Epithelial cell of proximal tubule (primary cell): ENCODE measurements at regions not wholly inside any gene's neighbourhood (a gene's known extent, or its start where the extent isn't known, plus 50 kb on each side); places are given as distances from the start of the nearest gene placed in this dataset.

ENCODE experiments used
- DNase-seq: peaks from one replicate; pipeline ENCODE4 v3.0.0-alpha.2; 2011; ENCODE audit warnings: low read depth
- H3K4me3 ChIP-seq: 2 replicates; pipeline ENCODE4 v1.5.1; 2011; ENCODE audit warnings: low read depth, mild to moderate bottlenecking, low read length
- TF ChIP-seq, protein P1 (sequence below): conservative IDR thresholded peaks from 2 replicates; pipeline ENCODE4 v1.5.1; 2012; ENCODE audit warnings: low read depth, mild to moderate bottlenecking, low read length

DNA sequence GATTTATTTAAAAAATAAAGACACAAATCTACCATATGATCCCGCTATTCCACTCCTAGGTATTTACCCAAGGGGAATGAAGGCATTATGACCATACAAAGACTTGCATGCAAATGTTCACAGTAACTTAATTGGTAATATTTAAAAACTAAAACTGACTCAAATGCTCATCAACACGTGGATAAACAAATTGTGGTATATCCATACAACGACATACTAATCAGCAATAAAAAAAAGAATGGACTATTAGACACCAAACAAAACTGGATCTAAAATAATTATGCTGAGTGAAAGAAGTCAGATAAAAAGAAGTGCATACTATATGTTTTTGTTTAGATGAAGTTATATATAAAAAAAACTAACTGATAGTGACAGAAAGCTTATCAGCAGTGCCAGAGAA, 428.3 kb downstream of the ZEB2 start:
- H3K4me3 ChIP-seq: no peak overlapping the region
- TF ChIP-seq, protein P1, sequence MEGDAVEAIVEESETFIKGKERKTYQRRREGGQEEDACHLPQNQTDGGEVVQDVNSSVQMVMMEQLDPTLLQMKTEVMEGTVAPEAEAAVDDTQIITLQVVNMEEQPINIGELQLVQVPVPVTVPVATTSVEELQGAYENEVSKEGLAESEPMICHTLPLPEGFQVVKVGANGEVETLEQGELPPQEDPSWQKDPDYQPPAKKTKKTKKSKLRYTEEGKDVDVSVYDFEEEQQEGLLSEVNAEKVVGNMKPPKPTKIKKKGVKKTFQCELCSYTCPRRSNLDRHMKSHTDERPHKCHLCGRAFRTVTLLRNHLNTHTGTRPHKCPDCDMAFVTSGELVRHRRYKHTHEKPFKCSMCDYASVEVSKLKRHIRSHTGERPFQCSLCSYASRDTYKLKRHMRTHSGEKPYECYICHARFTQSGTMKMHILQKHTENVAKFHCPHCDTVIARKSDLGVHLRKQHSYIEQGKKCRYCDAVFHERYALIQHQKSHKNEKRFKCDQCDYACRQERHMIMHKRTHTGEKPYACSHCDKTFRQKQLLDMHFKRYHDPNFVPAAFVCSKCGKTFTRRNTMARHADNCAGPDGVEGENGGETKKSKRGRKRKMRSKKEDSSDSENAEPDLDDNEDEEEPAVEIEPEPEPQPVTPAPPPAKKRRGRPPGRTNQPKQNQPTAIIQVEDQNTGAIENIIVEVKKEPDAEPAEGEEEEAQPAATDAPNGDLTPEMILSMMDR: no peak
- DNase-seq: no peak

DNA sequence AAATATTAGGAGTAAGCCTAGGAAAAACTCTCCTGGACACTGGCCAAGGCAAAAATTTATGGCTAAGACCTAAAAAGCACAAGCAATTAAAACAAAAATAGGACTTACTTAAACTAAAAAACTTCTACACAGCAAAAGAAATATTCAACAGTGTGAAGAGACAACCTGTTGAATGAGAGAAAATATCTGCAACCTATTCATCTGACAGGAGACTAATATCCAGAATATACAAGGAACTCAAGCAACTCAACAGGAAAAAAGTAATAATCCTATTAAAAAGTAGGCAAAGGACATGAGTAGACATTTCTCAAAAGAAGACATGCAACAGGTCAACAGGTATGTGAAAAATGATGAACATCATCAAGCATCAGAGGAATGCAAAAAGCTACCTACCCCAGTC, 431.1 kb downstream of the ZEB2 start:
- TF ChIP-seq, protein P1: no peak
- no peak overlapping the region for H3K4me3 ChIP-seq
- DNase-seq: no peak

DNA sequence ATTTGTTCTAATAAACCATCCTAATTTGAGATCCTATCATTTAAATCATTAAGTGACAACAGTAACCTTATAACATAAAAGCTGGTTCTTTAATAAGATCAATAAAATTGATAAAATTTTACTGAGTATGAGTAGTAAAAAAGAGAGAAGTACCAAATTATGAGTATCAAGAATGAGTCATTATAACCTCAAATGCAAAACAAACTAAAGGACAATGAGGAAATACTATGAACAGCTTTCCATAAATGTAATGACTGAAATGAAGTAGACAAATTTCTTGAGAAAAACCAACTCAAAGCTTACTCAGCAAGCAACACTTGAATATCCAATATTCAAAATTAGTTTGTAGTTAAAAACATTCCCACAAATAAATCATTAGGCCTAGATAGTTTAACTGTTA, 433.0 kb downstream of the ZEB2 start:
- no peak for DNase-seq
- TF ChIP-seq, protein P1: no peak
- H3K4me3 ChIP-seq: no peak overlapping the region

DNA sequence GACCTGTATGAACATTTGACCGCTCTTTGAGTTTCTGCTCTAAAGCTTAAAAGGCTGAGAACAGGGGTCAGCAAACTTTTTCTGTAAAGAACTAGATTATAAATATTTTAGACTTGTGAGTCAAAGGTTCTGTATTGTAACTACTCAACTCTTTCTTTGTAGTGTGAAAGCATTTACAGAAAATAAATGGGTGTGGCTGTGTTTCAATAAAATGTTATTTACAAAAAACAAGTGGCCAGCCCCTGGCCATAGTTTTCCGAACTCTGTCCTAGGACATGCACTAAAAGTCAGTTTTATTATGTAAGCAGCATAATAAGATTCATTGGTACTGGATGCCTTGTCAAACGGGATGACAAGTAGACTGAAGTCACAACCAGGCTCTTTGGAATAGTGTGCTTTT, 434.9 kb downstream of the ZEB2 start:
- no peak overlapping the region for H3K4me3 ChIP-seq
- TF ChIP-seq, protein P1: no peak
- DNase-seq: no peak

DNA sequence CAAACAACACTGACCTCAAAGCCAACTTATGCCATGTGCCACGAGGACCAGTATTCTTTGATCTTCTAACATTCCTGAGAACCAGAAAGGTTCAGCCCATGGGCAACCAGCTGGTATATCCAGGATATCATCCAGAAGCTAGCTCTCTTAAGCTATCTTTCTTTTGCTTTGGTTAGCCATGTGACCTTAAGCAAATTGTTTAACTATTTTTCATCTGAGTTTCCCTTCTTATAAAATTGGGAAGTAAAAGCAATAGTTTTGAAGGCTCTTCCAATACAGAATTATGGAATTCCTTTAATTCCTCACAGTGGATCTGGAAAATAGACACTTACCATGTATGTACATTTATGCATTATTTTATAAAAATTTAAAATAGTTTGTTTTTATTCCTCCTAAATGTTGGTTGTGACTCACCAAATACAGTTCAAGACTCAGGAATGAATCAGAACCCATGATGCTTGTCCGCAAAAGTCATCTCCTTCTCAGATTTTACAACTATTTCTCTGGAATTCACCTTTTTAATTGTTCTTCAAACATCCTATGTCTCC, 435.7 kb downstream of the ZEB2 start:
- no peak overlapping the region for H3K4me3 ChIP-seq
- DNase-seq: peak; percentile 94
- TF ChIP-seq, protein P1: no peak

DNA sequence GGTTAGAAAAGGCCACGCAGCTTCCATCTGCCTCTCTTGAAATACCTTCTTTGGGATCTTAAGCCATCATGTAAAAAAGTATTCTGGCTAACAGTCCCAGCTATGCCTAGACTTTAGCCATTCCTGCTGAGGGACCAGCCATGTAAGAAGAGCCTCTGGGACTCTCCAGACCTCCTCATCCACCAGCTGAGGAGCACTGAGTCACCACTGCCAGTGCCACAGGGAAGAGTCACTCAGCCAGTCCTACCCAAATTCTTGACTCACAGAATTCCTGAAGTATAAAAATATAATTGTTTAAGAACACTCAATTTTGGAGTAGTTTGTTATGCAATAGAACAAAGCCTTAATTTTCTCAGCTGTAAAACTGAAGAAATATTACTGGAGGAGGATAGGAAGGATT, 436.7 kb downstream of the ZEB2 start:
- no peak overlapping the region for H3K4me3 ChIP-seq
- no peak for DNase-seq
- TF ChIP-seq, protein P1: no peak

DNA sequence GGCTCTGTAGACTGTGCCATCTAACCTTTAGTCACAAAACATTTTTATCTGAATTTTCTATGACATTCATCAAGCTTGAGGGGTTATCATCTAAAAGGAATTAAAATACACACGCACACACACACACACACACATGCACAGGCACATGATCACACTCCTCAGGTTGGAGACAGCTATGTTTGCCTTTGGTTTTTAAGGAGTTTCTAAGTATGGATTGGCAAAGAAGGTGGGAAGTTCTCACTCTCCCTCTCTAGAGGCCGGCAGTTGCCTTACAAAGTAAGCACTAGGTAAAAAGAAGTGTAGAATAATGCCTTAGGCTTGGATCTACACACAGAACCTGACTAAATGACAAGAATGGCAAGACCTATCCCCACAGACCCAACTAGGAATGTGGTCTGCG, 437.1 kb downstream of the ZEB2 start:
- no peak for DNase-seq
- no peak overlapping the region for H3K4me3 ChIP-seq
- TF ChIP-seq, protein P1: no peak
